CD4-positive, alpha-beta T cell treated with Interleukin-15 for 1 hour (primary cell): ENCODE measurements at regions not wholly inside any gene's neighbourhood (a gene's known extent, or its start where the extent isn't known, plus 50 kb on each side); places are given as distances from the start of the nearest gene placed in this dataset.

Experiments used
- DNase-seq: peaks from one replicate; pipeline ENCODE4 v3.0.0-alpha.2; 2020

- no peak for DNase-seq
Measured at GRCh38 chr4:149931431-149931830, 115.8 kb upstream of the IQCM start.

DNA sequence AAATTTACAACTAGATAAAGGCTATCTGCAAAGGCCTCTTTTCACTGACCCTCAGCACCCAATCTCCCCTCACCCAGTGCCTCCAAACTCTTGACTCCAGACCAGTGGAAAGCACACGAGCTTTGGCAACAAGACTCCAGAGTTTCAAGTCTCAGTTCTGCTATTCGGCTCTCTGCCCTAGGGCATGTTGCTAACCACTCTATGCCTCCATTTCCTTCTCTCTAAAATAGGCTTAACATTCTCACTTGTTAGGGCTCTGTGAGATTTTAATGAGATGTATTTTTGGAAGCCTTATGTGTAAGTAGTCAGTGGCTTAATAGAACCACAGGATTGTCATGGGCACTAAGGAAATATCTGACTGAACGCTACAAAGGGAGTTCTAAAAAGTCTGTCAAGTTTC lies 116.5 kb upstream of the IQCM start:
- no peak for DNase-seq

DNA sequence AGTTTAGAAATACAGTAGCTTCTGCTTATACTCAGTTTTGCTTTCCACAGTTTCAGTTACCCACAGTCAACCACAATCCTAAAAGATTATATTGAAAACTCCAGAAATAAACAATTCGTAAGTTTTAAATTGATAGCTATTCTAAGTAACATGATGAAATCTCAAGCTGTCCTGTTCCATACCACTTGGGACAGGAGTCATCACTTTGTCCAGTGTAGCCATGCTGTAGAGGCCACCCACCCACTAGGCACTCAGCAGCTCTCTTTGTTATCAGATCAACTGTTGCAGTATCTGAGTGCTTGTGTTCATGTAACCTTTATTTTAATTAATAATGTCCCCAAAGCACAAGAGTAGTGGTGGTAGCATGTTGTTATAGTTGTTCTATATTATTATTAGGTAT lies 117.5 kb upstream of the IQCM start:
- DNase-seq = no peak

DNA sequence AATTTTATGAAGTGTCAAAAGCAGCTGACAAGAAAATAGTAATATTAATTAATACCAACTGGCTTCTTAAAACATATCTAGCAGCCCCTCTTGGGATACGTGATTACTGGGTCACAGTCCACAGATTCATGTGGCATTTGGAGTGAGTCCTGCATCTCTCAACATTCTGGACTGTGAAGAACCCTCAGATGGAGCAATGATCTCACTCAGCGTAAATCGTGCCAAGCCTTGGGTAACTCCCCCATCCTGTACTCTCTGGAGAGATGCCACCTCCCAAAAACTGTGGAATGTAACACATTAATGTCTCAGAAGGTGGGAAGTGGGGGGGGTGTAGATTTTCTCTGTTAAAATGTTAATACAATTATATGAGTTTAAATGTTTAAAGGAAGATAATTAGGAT lies 118.2 kb upstream of the IQCM start:
- no peak for DNase-seq

GRCh38 chr4:149949381-149949780 lies 128.9 kb upstream of the DCLK2 start:
- DNase-seq = no peak

DNA sequence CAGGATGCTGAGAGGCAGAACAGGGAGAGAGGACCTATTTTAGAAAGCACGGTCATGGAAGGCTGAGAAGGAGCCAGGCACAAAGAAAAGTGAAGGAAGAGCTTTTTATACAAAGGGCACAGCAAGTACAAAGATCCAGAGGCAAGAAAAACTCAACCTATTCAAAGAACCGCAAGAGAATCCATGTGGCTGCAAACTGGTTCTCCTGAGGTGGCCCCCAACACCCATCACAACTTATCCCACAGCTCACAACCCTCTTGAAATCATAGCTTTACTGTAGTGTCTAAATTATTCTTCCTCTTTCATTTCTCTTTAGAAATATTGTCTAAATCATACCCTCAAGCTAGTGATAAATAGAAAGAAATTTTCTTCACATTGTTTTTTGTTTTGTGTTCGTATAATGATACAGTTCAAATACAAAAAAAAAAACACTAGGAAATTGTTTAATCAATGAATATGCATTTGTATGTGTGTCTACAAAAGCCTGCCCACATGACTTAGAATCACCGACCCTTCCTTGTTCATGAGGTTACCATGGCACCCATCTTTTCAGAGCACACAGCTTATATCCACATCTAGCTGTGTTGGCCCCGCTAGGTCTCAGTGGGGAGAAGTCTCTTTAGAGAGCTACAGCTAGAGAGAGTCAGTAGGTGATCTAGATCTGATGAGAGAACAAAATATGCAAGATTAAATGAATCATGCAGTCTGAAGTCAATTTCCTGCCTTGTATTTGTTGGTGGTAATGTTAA lies 126.9 kb upstream of the DCLK2 start:
- DNase-seq = no peak

DNA sequence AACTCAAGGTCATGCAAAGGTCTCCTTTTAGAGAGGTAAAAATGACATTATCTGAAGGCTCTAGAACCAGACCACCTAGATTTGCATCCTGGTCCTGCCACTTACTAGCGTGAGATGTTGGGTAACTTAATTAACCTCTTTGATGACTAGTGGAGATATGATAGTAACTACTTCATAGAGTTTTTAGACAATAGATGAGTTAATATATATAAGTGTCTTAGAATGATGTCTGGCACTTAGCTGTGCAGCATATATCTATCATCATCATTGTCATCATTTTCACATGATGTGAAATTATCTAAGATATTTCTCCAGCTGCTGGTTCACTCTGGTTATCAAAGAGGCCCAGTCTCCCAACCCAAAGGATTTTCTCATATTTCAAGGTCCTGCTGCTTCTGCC lies 126.1 kb upstream of the DCLK2 start:
- no peak for DNase-seq

- no peak for DNase-seq
Measured at GRCh38 chr4:149952716-149953115, 125.5 kb upstream of the DCLK2 start.

DNA sequence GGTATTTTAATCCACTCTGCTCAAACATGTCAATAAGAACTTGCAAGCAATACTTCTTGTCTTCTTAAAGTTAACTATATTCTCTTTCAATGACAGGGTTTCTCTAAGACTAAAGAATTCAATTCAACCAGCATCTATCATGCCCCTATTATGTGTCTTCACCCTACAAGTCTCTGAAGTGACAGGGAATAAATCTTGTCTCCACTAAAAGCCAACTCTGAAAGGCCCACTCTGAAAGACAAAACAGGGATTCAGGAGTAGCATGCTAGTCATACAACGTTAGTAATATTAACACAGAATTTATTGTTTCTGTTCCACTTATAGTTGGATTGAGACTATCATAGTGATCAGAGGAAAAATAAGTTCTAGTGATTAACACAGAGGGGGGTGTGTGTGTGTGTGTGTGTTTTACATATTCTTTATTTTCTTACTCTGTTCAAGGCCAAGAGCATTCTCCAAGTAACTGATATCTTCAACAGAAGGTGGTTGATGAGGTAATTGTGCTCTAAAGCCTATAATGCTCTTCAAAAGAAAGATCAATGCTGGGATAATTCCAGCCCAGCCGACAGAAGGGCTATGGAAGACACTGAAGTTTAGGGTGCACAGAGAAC lies 122.4 kb upstream of the DCLK2 start:
- DNase-seq = no peak

GRCh38 chr4:149956678-149957077 lies 121.6 kb upstream of the DCLK2 start:
- no peak for DNase-seq

GRCh38 chr4:149961876-149962597 lies 116.2 kb upstream of the DCLK2 start:
- no peak for DNase-seq

- DNase-seq = no peak
Measured at GRCh38 chr4:149964001-149964796, 114.0 kb upstream of the DCLK2 start.

DNA sequence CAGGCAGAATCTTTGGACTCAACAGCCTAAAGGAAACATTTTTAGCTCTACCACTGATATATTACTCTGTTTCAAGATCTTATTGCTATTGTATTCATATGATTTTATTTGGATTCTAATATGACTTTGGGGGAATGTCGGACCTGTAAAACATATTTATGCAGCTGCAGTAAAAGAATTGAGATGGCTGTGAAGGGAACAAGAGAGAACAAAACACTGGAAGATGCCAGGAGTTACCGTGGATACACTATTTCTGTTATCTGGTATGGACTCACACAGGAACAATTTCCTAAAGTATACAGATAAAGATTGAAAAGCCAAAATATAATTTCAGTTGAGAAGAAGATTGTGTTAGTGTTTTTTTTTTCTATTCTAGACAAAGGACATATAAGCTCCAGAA lies 113.0 kb upstream of the DCLK2 start:
- DNase-seq = no peak

DNA sequence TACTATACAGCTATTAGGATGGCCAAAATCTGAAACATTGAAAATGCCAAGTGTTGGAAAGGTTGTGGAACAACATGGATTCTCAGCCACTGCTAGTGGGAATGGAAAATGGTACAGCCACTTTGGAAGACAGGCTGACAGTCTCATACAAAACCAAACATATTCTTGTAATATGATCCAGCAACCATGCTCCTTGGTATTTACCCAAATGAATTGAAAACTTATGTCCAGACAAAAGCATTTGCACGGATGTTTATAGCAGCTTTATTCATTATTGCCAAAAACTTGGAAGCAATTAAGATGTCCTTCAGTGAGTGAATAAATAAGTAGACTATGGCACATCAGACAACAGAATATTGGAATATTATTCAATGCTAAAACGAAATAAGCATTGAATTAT lies 105.8 kb upstream of the DCLK2 start:
- DNase-seq = no peak

GRCh38 chr4:149973181-149973580 lies 105.1 kb upstream of the DCLK2 start:
- no peak for DNase-seq

DNA sequence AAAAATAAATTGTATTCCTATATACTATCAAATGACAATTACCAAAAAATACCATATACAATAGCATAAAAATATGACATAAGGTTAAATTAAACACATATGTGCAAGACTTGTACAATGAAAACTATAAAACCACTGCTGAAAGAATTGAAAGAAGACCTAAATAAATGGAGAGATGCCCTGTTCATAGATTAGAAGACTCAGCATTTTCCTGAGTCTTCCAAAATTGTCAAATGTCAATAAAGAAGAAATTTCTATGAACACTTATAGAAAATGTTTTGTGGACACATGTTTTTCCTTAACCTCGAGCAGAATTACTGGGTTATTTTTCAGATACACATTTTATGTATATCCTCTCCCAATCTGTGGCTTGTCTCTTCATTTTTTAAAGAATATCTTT lies 103.1 kb upstream of the DCLK2 start:
- DNase-seq = no peak

DNA sequence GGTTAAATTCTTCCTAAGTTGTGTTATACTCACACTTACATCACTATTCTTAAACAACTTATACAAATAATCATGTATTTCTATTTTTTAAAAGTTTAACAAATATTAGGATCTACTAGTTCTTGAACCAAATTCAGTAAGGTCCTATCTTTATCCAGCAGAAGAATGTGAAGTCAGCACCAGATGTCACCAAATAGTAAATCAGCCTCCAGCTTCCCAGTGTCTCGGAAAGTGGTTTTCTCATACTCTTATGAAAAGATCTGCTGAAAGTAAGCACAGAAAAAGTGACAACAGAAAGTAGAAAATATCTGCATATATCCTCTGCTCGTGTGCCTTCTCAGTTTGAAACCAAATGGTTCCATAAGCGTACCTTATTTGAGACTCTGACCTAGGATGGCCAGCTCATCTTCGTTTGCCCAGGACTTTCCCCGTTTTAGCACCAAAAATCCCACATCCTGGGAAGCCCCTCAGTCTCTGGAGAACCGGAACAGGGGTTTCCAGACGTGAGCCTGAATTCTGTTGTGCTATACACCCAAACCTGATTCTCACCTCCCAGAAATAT lies 98.0 kb upstream of the DCLK2 start:
- DNase-seq = no peak

DNA sequence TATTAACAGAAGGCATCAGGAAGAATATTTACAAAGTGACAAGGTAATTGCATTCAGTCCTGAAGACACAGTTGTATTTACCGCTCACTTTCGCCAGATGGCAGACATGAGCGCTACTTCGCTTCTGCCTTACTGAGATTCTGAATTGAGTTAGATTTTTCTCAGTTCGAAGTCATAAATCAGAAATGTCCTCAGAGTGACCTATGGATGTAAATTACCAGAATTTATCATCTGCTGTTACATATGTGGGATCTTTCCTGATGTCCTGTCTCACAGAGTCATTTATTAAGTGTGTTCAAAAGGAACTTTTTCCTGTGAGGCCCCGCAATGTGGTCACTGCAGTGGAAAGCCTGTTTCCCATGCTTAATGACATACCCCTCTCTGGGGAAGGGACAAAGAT lies 97.3 kb upstream of the DCLK2 start:
- DNase-seq = peak; percentile 20

- no peak for DNase-seq
Measured at GRCh38 chr4:149983401-149983800, 94.8 kb upstream of the DCLK2 start.

DNA sequence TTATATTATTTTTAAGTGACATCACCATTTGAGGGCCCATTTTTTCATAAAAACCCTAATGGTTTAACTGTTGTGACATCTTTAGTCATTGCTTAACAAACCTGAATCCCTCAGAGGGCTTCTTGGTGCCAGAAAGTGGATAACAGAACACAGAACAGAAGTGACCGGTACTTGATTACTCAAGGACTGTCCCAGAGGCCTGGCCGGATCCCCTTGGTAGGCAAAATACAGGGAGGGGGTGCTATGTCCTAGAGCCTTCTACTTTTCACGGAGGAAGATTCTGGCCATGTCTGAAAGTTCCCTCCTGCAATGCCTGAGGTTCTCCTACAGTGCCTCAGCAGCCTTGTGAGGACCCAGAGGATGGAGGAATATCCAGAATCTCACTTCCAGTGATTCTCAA lies 94.3 kb upstream of the DCLK2 start:
- DNase-seq = no peak

- no peak for DNase-seq
Measured at GRCh38 chr4:149985981-149986380, 92.3 kb upstream of the DCLK2 start.

GRCh38 chr4:149986917-149987316 lies 91.3 kb upstream of the DCLK2 start:
- no peak for DNase-seq
